PC-9 (cell line): ENCODE measurements at regions not wholly inside any gene's neighbourhood (a gene's known extent, or its start where the extent isn't known, plus 50 kb on each side); places are given as distances from the start of the nearest gene placed in this dataset.

ENCODE experiments used
- BruUV-seq: library from RNA; stranded (reverse); fragments of 400-500 nt; replicated peaks from 2 replicates; lab custom pipeline; 2021; lab: Mats Ljungman, UMichigan
- CTCF ChIA-PET: fragments of 300-600 bp; sonication (Branson Sonifier 250); formaldehyde crosslinking; loops from one replicate; lab custom pipeline; 2022; ENCODE audit warnings: antibody characterized with exemption; lab: Charles Lee
- POLR2A ChIA-PET: fragments of 300-600 bp; sonication (Branson Sonifier 250); formaldehyde crosslinking; loops from one replicate; lab custom pipeline; 2022; ENCODE audit warnings: antibody characterized with exemption; ENCODE audit not compliant: unreplicated experiment; lab: Charles Lee
- DNase-seq, 2 experiments: peaks; one replicate each; pipeline versions ENCODE4 v3.0.0 to v3.0.0-alpha.2; 2015 to 2022; ENCODE audit warnings: mixed read lengths in 1 of 2
- H2AFZ ChIP-seq: fragments of 200-600 bp; sonication (generic); 2 replicates; pipeline ENCODE4 v1.8.1; 2017; ENCODE audit warnings: antibody characterized with exemption
- H3F3A ChIP-seq: fragments of 200-600 bp; sonication (generic); 2 replicates; pipeline ENCODE4 v1.8.1; 2017; ENCODE audit warnings: antibody characterized with exemption, mild to moderate bottlenecking, low read depth; ENCODE audit not compliant: insufficient read depth
- H3K27ac ChIP-seq: fragments of 200-600 bp; sonication (generic); 2 replicates; pipeline ENCODE4 v1.6.1; 2016; ENCODE audit warnings: mixed run types
- H3K27me3 ChIP-seq: fragments of 200-600 bp; sonication (generic); 2 replicates; pipeline ENCODE4 v1.6.1; 2016; ENCODE audit warnings: low read depth, mixed run types; ENCODE audit not compliant: insufficient read depth
- H3K36me3 ChIP-seq: fragments of 200-600 bp; sonication (generic); 2 replicates; pipeline ENCODE4 v1.6.1; 2016; ENCODE audit warnings: low read depth, mixed run types
- H3K4me1 ChIP-seq: fragments of 200-600 bp; sonication (generic); replicated peaks from 2 replicates; pipeline ENCODE4 v1.6.1; 2016; ENCODE audit warnings: mixed run types; ENCODE audit not compliant: insufficient read depth
- H3K4me2 ChIP-seq: fragments of 200-600 bp; sonication (generic); 2 replicates; pipeline ENCODE4 v1.6.1; 2017; ENCODE audit warnings: mixed run types
- H3K4me3 ChIP-seq: fragments of 200-600 bp; sonication (generic); 2 replicates; pipeline ENCODE4 v1.6.1; 2016; ENCODE audit warnings: mixed run types
- H3K79me2 ChIP-seq: fragments of 200-600 bp; sonication (generic); 2 replicates; pipeline ENCODE4 v1.6.1; 2017; ENCODE audit warnings: low read depth, mixed run types
- H3K9me2 ChIP-seq: fragments of 200-600 bp; sonication (generic); 2 replicates; pipeline ENCODE4 v1.8.1; 2017; ENCODE audit warnings: mild to moderate bottlenecking; ENCODE audit not compliant: insufficient read depth
- H3K9me3 ChIP-seq: fragments of 200-600 bp; sonication (generic); 2 replicates; pipeline ENCODE4 v1.8.1; 2016; ENCODE audit warnings: low read depth; ENCODE audit not compliant: insufficient read depth
- H4K20me1 ChIP-seq: fragments of 200-600 bp; sonication (generic); 2 replicates; pipeline ENCODE4 v1.8.1; 2017; ENCODE audit not compliant: insufficient read depth
- CTCF ChIP-seq: fragments of 200-600 bp; sonication (generic); conservative IDR thresholded peaks from 2 replicates; pipeline ENCODE4 v1.6.1; 2017; ENCODE audit warnings: mixed run types, antibody characterized with exemption, mild to moderate bottlenecking, moderate library complexity
- EZH2 ChIP-seq: fragments of 200-600 bp; sonication (generic); IDR thresholded peaks from 2 replicates; pipeline ENCODE4 v1.8.0; 2017; ENCODE audit warnings: antibody characterized with exemption, low read depth
- intact Hi-C: fragments of 100-400 bp; cut with micrococcal nuclease; formaldehyde crosslinking; loops from one replicate; pipeline ENCODE4 v1.10.0; 2022; ENCODE audit not compliant: unreplicated experiment

DNA sequence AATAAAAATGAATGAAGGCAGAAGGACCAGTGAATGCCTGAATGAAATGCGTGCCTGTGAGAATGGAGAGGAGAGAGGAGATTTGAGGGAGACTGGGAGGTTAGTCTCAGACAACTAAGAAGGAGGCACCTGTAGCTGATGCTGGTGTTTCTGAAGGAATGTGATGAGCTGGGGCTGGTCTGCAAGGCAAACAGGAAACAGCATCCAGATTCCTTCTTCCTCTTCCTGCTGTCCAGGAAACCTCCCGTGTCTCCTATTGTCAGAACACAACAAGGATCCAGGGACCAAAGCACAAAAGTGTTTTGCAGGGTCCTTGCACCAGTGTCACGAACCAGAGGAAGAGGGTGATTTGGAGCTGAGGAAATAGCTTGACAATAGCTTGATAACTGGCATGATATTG lies 50.4 kb upstream of the TAB2 start:
- ChIA-PET POLR2A (no interaction called here), CTCF (no interaction called here)
- Histone ChIP-seq H3K4me3 (no peak overlapping the region), H3F3A (no peaks in the 10 kb centered on the region), H2AFZ (no peak overlapping the region), H3K79me2 (no peaks in the 10 kb centered on the region), H3K9me2 (no peaks in the 10 kb centered on the region), H3K4me1 (peaks cover 7% of the 10 kb centered on the region; the same call in 1 of the 2 replicates), H3K36me3 (no peaks in the 10 kb centered on the region), H4K20me1 (no peaks in the 10 kb centered on the region), H3K9me3 (no peaks in the 10 kb centered on the region; the same call in 1 of the 2 replicates), H3K4me2 (no peak overlapping the region), H3K27me3 (no peaks in the 10 kb centered on the region), H3K27ac (no peak overlapping the region)
- BruUV-seq = no TSS peak
- no peak for DNase-seq
- TF ChIP-seq CTCF (no peak), EZH2 (no peak)
- intact Hi-C loops = no loop called here

DNA sequence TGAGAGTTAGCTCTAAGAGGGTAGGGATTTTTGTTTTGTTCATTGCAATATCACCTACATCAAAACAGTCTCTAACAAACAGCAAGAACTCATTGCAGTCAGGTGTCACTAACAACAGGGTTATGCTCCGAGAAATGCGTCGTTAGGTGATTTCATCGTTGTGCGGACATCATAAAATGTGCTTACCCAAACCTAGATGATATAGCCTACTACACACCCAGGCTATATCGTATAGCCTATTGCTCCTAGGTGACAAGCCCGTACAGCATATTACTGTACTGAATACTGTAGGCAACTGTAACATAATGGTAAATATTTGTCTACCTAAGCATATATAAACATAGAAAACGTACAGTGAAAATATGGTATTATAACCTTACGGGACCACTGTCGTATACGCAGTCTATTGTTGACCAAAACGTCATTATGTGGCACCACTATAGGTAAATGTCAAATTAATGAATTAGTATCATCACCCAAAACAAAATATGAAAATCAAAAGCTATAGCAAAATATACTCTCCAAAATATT lies 49.9 kb upstream of the TAB2 start:
- Histone ChIP-seq H3K9me2 (no peaks in the 10 kb centered on the region), H3F3A (no peaks in the 10 kb centered on the region), H3K9me3 (no peaks in the 10 kb centered on the region; the same call in 1 of the 2 replicates), H3K4me2 (no peak overlapping the region), H3K79me2 (no peaks in the 10 kb centered on the region), H4K20me1 (no peaks in the 10 kb centered on the region), H2AFZ (no peak overlapping the region), H3K4me1 (peaks cover 7% of the 10 kb centered on the region; the same call in 1 of the 2 replicates), H3K27ac (no peak overlapping the region), H3K36me3 (no peaks in the 10 kb centered on the region), H3K4me3 (no peak overlapping the region), H3K27me3 (no peaks in the 10 kb centered on the region)
- no peak for DNase-seq
- TF ChIP-seq CTCF (no peak), EZH2 (no peak)
- no TSS peak for BruUV-seq
- ChIA-PET CTCF (no interaction called here), POLR2A (no interaction called here)
- intact Hi-C loops = no loop called here
